GM19035 (cell line): ENCODE measurements at regions not wholly inside any gene's neighbourhood (a gene's known extent, or its start where the extent isn't known, plus 50 kb on each side); places are given as distances from the start of the nearest gene placed in this dataset.
"Not testable (repeated sequence)": the region's sequence is repeated elsewhere in the genome, so short reads cannot be mapped to it uniquely, and the experiment has no call there.

Experiments used
- ATAC-seq: cut with Tn5 transposase; IDR thresholded peaks from one replicate; pipeline ENCODE4 v1.9.1; 2021; ENCODE audit not compliant: unreplicated experiment

DNA sequence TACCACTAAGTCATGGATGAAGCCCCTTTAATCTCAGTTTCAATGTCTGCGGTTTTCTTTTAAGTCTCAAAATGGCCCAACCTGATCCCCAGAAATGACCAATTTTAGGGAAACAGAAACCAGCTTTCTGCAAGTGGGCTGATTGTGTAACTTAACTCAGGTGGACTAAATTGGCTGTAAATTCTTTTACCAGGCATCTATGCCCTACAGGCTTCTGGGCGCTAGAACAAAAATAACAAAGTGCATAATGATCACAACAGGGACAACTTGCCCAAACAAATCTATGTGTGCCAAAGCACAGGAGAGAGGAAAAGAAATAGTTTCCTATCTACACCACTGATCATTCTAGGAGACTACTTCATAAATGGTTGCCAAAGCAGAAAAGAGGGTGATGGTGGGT lies 112.3 kb upstream of the SETBP1 start:
- no peak for ATAC-seq

- no peak for ATAC-seq
Measured at GRCh38 chr18:44568986-44569385, 111.7 kb upstream of the SETBP1 start.

GRCh38 chr18:44569391-44570055 lies 111.2 kb upstream of the SETBP1 start:
- ATAC-seq, result no peak

GRCh38 chr18:44579028-44579702 lies 101.5 kb upstream of the SETBP1 start:
- ATAC-seq, result no peak

DNA sequence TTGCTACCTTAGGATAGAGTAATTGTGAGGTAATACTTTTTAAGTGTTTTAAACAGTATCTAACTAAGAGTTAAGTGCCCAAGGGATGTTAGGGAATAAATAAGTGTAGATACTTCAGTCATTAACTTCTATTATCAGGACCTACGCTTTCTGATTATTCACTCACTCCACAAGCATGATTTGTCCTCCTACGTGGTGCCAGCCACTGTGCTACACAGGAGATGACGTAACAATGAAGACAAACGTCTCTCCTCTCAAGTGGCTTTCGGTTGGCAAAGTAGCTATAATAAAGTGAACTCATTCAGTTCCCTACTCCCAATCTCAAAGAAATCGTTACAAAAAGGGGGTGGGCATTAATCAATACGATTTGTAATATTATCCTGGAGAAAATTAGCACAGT lies 100.9 kb upstream of the SETBP1 start:
- ATAC-seq, result no peak

DNA sequence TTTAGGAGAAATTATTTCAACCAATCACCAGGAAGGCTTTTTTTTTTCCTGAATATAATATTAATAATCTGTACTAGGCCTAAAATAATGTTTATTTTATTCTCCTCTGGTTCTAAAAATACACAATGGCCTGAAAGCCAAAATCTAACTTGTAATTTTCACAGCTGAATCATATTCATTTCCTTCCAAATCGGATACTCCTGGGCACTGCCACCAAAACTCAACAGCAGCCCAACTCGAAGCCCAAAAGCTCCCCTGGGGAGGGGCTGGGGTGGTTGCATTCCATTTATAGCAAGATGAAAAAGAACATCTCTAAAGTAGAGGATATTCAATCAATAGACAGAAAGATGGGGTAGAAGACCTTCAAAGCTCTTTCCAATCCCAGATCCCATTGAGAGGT lies 100.5 kb upstream of the SETBP1 start:
- ATAC-seq, result no peak

DNA sequence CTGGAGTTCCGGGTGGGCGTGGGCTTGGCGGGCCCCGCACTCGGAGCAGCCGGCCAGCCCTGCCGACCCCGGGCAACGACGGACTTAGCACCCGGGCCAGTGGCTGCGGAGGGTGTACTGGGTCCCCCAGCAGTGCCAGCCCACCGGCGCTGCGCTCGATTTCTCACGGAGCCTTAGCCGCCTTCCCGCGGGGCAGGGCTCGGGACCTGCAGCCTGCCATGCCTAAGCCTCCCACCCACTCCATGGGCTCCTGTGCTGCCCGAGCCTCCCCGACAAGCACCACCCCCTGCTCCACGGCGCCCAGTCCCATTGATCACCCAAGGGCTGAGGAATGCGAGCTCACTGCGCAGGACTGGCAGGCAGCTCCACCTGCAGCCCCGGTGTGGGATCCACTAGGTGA lies 99.9 kb upstream of the SETBP1 start:
- not testable (repeated sequence) for ATAC-seq

GRCh38 chr18:44582456-44582855 lies 98.2 kb upstream of the SETBP1 start:
- ATAC-seq, result no peak

DNA sequence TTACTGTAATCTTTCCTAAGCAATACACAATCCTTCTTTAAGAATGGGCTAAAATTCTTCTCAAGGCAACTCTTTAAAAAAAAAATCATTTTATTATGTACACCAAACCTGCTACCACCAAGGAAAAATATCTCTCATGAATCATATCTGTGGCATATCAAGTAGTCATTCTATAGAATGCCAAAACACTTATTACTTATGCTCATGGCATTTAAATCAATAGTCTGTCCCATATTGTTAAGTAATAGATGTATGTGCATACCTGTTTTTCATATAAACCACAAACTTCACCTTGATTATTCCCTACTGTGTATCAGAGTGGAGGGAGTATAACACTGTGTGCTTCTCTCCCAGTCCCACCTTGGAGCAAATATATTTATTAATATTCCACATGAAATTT lies 95.8 kb upstream of the SETBP1 start:
- no peak for ATAC-seq

DNA sequence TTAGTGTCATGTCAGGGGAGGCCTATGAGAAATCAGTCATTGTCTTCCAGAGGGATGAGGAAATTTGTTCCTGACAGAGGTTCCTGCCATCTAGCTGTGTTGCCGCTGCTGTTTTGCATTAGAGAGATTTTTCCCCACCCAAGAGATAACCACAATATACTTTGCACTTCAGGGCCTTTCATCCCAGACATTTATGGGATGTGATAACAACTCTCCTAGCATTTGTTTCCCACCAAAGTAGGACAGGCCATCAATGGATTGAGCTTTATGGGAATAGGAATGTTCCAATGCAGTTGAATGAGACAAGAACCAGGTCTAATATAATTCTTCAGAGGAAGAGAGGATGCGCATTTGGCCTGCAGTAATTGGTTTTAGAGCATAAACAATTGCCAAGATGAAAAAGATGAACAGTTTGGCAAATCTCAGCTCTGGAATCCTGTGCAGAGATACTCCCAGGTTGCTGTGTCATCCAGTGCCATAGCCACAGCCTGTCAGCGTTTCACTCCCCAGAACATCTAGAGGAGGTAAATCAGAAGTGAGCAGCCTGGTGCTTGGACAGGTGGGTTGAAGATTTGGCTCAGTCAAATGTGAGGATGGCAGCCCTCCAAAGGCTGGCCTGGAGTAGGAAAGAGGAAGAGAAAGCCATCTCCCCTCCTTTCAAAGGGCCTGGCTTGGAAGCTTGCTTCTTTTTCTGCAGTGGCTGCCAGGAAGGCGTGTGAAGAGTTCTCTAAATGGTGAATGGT lies 93.7 kb upstream of the SETBP1 start:
- ATAC-seq, result no peak

GRCh38 chr18:44588508-44588907 lies 92.2 kb upstream of the SETBP1 start:
- no peak for ATAC-seq

DNA sequence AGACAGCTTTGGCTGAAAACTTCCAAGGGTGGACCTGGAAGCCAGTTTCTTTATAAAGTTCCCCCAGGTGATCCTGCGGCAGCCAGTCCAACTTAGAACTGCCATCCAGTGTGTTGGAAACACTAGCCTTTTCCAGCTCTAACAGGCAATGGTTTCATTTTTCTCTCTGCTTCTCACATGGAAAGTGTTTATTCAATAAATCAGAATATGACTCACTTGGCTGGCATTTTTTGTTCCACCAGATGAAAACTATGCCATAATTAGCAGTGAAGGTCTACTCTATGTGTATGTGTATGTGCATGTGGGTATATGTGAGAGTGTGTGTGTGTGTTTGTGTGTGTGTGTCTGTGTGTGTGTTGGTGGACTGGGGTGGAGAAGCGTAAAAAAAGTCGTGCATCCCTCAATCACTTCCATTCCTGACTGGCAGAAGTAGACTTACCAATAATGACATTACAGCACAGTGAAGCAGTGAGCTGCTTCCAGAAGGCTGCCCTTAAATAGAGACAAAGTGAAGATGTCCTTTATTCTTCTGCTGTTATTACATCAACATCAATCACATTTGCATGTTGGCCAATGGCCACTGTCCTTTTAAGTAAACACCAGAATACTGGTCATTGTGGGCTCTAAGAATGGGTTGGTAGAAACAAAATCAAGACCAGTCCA lies 90.9 kb upstream of the SETBP1 start:
- no peak for ATAC-seq

DNA sequence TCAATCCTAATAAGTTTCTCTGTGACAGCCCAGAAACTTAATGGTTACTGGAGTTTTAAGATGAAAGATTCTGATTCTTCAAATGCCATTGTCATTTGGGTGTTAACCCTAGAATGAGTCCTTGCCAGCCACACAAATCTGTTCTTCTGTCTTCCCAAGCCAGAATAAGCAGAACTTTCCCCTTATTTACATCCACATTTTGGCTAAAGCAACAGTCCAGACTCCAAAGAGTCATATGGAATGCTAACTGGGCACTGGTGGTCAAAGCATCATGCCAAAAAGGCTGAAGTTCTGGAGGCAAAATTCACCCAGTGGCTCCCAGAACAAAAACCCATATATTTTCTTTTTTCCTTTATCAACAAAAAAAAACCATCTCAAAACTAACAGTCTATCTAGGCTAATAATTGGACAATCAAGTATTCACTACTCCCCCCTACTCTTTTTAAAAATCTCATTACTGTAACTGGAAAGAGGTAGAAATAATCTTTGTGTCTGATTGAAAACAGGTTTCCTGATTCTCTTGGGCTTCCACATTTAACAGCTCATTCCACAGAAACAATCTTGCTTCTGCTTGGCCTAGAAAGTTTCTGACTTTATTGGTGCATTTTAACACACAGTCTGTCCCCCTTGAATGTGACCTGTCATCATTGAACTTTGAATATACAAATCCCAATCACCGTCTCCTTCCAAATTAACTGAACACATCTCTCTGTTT lies 89.6 kb upstream of the SETBP1 start:
- no peak for ATAC-seq

- no peak for ATAC-seq
Measured at GRCh38 chr18:44592639-44593038, 88.0 kb upstream of the SETBP1 start.

GRCh38 chr18:44594799-44595467 lies 85.8 kb upstream of the SETBP1 start:
- ATAC-seq, result no peak

- no peak for ATAC-seq
Measured at GRCh38 chr18:44597797-44598196, 82.9 kb upstream of the SETBP1 start.

DNA sequence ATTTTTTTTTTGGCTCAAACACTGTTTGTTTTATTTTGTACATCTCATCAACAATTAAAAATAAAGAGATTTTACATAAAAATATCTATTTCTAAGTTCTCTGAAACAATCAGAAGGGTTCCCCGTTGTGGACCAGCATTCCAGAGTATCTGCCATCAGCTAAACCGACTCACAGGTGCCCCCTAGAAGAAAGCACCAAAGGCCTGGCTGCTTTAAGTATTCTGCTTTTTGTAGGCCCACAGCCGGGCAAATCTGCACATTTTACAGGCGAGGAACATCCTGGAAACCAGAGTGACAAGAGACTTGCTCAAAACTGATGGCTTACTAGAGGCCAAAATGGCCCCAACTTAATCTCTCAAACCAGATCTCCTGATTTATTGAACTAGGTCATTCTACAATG lies 82.2 kb upstream of the SETBP1 start:
- ATAC-seq, result no peak

DNA sequence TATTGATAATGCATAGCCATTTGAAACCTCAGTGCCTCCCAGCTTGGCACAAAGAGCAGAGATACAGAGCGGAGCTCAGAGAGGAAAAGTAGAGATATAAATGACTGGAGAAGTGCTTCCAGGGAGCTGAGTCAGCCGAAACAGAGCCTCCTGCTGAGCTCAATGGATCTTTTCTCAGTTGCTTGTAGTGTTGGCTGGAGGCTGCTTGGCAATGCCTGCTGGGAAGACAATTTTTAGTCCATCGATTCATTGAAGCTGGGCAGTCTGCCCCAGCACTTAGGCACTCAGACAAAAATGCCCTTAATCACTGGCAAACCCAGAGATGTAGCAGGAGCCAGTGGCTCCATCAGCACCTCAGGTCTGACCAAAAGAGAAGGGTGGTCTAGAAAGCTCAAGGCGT lies 81.3 kb upstream of the SETBP1 start:
- ATAC-seq, result no peak

DNA sequence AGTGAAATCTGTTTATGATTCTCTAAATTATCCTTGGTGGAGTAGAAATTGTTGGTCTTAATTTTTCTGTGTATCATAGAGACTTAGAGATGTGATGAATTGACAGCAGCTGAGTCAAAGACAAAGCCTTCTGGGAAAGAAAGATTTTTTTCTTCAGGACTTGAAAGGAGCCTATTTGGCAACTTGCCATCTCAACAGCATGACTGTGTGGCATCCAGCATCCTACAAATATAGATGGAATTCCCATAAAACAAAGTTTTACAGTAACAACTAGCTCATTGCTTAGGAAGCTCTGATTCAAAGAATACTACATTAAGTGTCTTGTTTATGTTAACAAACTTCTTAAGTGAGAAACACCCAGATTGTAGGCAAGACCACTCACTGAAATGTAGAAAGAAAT lies 79.2 kb upstream of the SETBP1 start:
- ATAC-seq, result no peak

DNA sequence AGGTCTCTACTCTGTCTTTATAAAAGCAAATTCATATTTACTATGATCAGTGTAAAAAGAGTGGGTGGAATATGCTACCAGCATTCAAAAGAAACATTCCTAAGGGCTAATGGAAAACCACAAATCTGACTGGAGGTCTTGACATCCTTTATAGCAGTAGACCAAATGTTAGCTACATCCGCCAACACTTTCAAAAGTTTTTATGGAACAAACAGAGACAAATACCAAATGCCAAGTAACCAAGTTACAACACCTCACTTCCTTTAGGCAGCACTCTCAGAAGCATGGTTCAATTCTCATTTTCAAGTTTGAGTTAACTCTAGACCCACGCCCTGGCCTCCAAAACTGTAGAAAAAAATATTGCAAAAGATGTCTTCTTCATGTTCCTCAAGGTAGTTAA lies 78.3 kb upstream of the SETBP1 start:
- ATAC-seq, result no peak

GRCh38 chr18:44602845-44603244 lies 77.8 kb upstream of the SETBP1 start:
- no peak for ATAC-seq
